Testis (tissue), 2 donors: ENCODE measurements at regions not wholly inside any gene's neighbourhood (a gene's known extent, or its start where the extent isn't known, plus 50 kb on each side); places are given as distances from the start of the nearest gene placed in this dataset.

Source experiments
- DNase-seq: peaks from one replicate; pipeline ENCODE4 v3.0.0-alpha.2; 2019
- H3K27ac ChIP-seq, 2 donors: fragments of 200-600 bp; sonication (generic); one replicate each; pipeline ENCODE4 v1.5.1; 2019
- H3K27me3 ChIP-seq: fragments of 200-600 bp; sonication (generic); one replicate; pipeline ENCODE4 v1.5.1; 2019
- H3K36me3 ChIP-seq: fragments of 200-600 bp; sonication (generic); one replicate; pipeline ENCODE4 v1.5.1; 2017; ENCODE audit warnings: low read depth; ENCODE audit errors: missing control alignments
- H3K4me1 ChIP-seq: fragments of 200-600 bp; sonication (generic); one replicate; pipeline ENCODE4 v1.5.1; 2019
- H3K4me3 ChIP-seq, 2 donors: fragments of 200-600 bp; sonication (generic); one replicate each; pipeline ENCODE4 v1.5.1; 2017 to 2019
- H3K9me3 ChIP-seq: fragments of 200-600 bp; sonication (generic); one replicate; pipeline ENCODE4 v1.5.1; 2017
- CTCF ChIP-seq, 3 experiments: fragments of 450-650 bp in 2 of 3; fragments of 200-600 bp in 1 of 3; sonication (generic) in 1 of 3; IDR thresholded peaks; one replicate each; pipeline ENCODE4 v1.5.1; 2016 to 2019; ENCODE audit warnings: antibody characterized with exemption in 3 of 3, mild to moderate bottlenecking in 2 of 3, moderate library complexity in 1 of 3
- POLR2A ChIP-seq: fragments of 450-650 bp; IDR thresholded peaks from one replicate; pipeline ENCODE4 v1.6.1; 2017; ENCODE audit warnings: antibody characterized with exemption, mild to moderate bottlenecking, moderate library complexity
- WGBS, 2 donors: methylation state at CpG; one replicate each; pipeline ENCODE4 v1.1.5; 2018; 5-methylcytosine and 5-hydroxymethylcytosine counted together
- intact Hi-C: fragments of 100-400 bp; cut with DNase I; formaldehyde crosslinking; loops from one replicate; pipeline ENCODE4 v1.15.1; 2023; ENCODE audit warnings: low total_unique reads

- H3K36me3 ChIP-seq = no peaks in the 10 kb centered on the region
- no peak for DNase-seq
- H3K4me1 ChIP-seq = no peaks in the 10 kb centered on the region
- H3K9me3 ChIP-seq = no peaks in the 10 kb centered on the region
- TF ChIP-seq POLR2A (no peak), CTCF (IDR thresholded peaks at IDR 0.05) (peak in 1 of 3 experiments; percentile 4)
- 78 to 93% methylated on average over 2 of the region's 2 CpGs for WGBS, 2 donors
- H3K27ac ChIP-seq = no peak overlapping the region
- H3K4me3 ChIP-seq = no peak overlapping the region
- H3K27me3 ChIP-seq = no peaks in the 10 kb centered on the region
- intact Hi-C loops = no loop called here
Observed at GRCh38 chr18:67705748-67706147, 189.2 kb upstream of the DSEL start.

- DNase-seq = no peak
- no peak overlapping the region for H3K4me3 ChIP-seq
- no peak for TF ChIP-seq POLR2A
- TF ChIP-seq CTCF (IDR thresholded peaks at IDR 0.05) = no peak
- H3K36me3 ChIP-seq = no peaks in the 10 kb centered on the region
- H3K9me3 ChIP-seq = no peaks in the 10 kb centered on the region
- intact Hi-C loops = no loop called here
- no peak overlapping the region for H3K27ac ChIP-seq
- WGBS, 2 donors = 94 to 95% methylated on average over 1 of the region's 1 CpG
- no peaks in the 10 kb centered on the region for H3K4me1 ChIP-seq
- H3K27me3 ChIP-seq = no peaks in the 10 kb centered on the region
Observed at GRCh38 chr18:67695684-67696083, 179.2 kb upstream of the DSEL start.

- no peaks in the 10 kb centered on the region for H3K36me3 ChIP-seq
- DNase-seq = no peak
- no peak overlapping the region for H3K4me3 ChIP-seq
- H3K27me3 ChIP-seq = no peaks in the 10 kb centered on the region
- TF ChIP-seq CTCF (IDR thresholded peaks at IDR 0.05) (no peak), POLR2A (no peak)
- 76 to 79% methylated on average over 2 of the region's 2 CpGs for WGBS, 2 donors
- no peaks in the 10 kb centered on the region for H3K4me1 ChIP-seq
- intact Hi-C loops = no loop called here
- H3K9me3 ChIP-seq = no peaks in the 10 kb centered on the region
- no peak overlapping the region for H3K27ac ChIP-seq
Observed at GRCh38 chr18:67694787-67695186, 178.3 kb upstream of the DSEL start.

GRCh38 chr18:67692811-67693210, 176.3 kb upstream of the DSEL start:
- Histone ChIP-seq H3K4me1 (no peaks in the 10 kb centered on the region), H3K9me3 (no peaks in the 10 kb centered on the region), H3K27ac (no peak overlapping the region), H3K36me3 (no peaks in the 10 kb centered on the region), H3K4me3 (no peak overlapping the region), H3K27me3 (no peaks in the 10 kb centered on the region)
- intact Hi-C loops = no loop called here
- TF ChIP-seq CTCF (IDR thresholded peaks at IDR 0.05) = no peak
- no peak for TF ChIP-seq POLR2A
- 90 to 92% methylated on average over 4 of the region's 4 CpGs for WGBS, 2 donors
- DNase-seq = no peak

DNA sequence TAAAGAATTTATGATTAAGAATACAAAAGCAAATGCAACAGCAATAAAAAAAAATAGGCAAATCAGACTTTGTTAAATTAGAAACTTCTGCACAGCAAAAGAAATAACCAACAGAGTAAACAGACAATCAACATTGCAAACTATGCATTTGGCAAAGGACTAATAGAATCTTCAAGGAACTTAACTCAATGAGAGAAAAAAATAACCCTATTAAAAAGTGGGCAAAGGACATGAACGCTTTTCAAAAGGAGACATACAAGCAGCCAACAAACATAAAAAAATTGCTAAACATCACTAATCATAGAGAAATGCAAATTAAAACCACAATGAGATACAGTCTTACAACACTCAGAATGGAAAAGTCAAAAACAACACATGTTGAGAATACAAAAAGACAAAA, 166.0 kb upstream of the DSEL start:
- DNase-seq = no peak
- intact Hi-C loops = no loop called here
- Histone ChIP-seq H3K27ac (no peak overlapping the region), H3K4me3 (no peak overlapping the region), H3K9me3 (no peaks in the 10 kb centered on the region), H3K4me1 (no peaks in the 10 kb centered on the region), H3K27me3 (no peaks in the 10 kb centered on the region), H3K36me3 (no peaks in the 10 kb centered on the region)
- 77 to 86% methylated on average over 1 of the region's 1 CpG for WGBS, 2 donors
- TF ChIP-seq POLR2A (no peak), CTCF (IDR thresholded peaks at IDR 0.05) (no peak)
